HG03066 (cell line): ENCODE measurements at regions not wholly inside any gene's neighbourhood (a gene's known extent, or its start where the extent isn't known, plus 50 kb on each side); places are given as distances from the start of the nearest gene placed in this dataset.

Source experiments
- ATAC-seq: cut with Tn5 transposase; IDR thresholded peaks from one replicate; pipeline ENCODE4 v1.9.1; 2021; ENCODE audit warnings: low read depth; ENCODE audit not compliant: unreplicated experiment

- no peak for ATAC-seq
These were observed 79.0 kb downstream of the MTERF1 start for GRCh38 chr7:91801331-91801983.

- no peak for ATAC-seq
These were observed 69.3 kb downstream of the MTERF1 start for GRCh38 chr7:91811236-91811635.

GRCh38 chr7:91811641-91812040 lies 68.9 kb downstream of the MTERF1 start:
- no peak for ATAC-seq

GRCh38 chr7:91812388-91812787 lies 68.1 kb downstream of the MTERF1 start:
- no peak for ATAC-seq

GRCh38 chr7:91814189-91814588 lies 66.3 kb downstream of the MTERF1 start:
- ATAC-seq = no peak
